Fibroblast of lung (primary cell): ENCODE measurements at regions not wholly inside any gene's neighbourhood (a gene's known extent, or its start where the extent isn't known, plus 50 kb on each side); places are given as distances from the start of the nearest gene placed in this dataset.

Experiments
- CTCF ChIP-seq, 2 donors: IDR thresholded peaks in 1 of 2; conservative IDR thresholded peaks in 1 of 2; 1 replicate in 1 of 2; 2 replicates in 1 of 2; pipeline ENCODE4 v1.5.1; 2011 to 2012; ENCODE audit warnings: low read length in 2 of 2, control low read depth in 1 of 2, inconsistent platforms in 1 of 2, low read depth in 1 of 2, mild to moderate bottlenecking in 1 of 2
- EZH2 ChIP-seq: IDR thresholded peaks from 2 replicates; pipeline ENCODE4 v1.5.1; 2012; ENCODE audit warnings: low read length, control low read depth, mild to moderate bottlenecking; ENCODE audit errors: missing control alignments

GRCh38 chr10:130904676-130905075 is 406.8 kb downstream of the TCERG1L start:
- TF ChIP-seq CTCF (conservative IDR thresholded peaks at IDR 0.05 in 1 of 2, IDR thresholded peaks at IDR 0.05 in 1 of 2; ENCODE audit: low read depth in 1 of 2, low read length in 2 of 2) (no peak), EZH2 (no peak)
